B cell (primary cell): ENCODE measurements at regions not wholly inside any gene's neighbourhood (a gene's known extent, or its start where the extent isn't known, plus 50 kb on each side); places are given as distances from the start of the nearest gene placed in this dataset.

Experiments
- ATAC-seq: fragments of 200-7000 bp; cut with Tn5 transposase; one replicate; pipeline ENCODE4 v1.10.0; 2021; ENCODE audit warnings: low read depth, mild to moderate bottlenecking, moderate number of reproducible peaks, moderate library complexity
- CTCF ChIA-PET: fragments of 350-600 bp; sonication (Branson Sonifier 250); formaldehyde crosslinking; loops from one replicate; lab custom pipeline; 2021; ENCODE audit warnings: antibody characterized with exemption, inconsistent platforms; lab: Charles Lee
- POLR2A ChIA-PET: fragments of 350-600 bp; sonication (Branson Sonifier 250); formaldehyde crosslinking; loops from one replicate; lab custom pipeline; 2021; ENCODE audit warnings: antibody characterized with exemption; lab: Charles Lee
- DNase-seq: peaks from one replicate; pipeline ENCODE4 v3.0.0; 2013
- H2AFZ ChIP-seq: 2 replicates; pipeline ENCODE4 v1.6.1; 2012; ENCODE audit warnings: mild to moderate bottlenecking, low read depth, low read length; ENCODE audit not compliant: insufficient read depth, poor library complexity, severe bottlenecking
- H3K27ac ChIP-seq, 2 donors: 1 replicate in 1 of 2; 2 replicates in 1 of 2; pipeline ENCODE4 v1.5.1; 2012 to 2013; ENCODE audit warnings: low read length in 2 of 2, mild to moderate bottlenecking in 2 of 2, moderate library complexity in 1 of 2
- H3K27me3 ChIP-seq, 4 experiments: fragments of 200-600 bp in 1 of 4; sonication (generic) in 1 of 4; replicated peaks in 1 of 4; 1 replicate in 2 of 4; 2 replicates in 2 of 4; pipeline versions ENCODE4 v1.6.1 to v1.7.0; 2013 to 2016; ENCODE audit warnings: low read length in 3 of 4, mild to moderate bottlenecking in 2 of 4, mixed read lengths in 1 of 4, moderate library complexity in 1 of 4; ENCODE audit not compliant: insufficient read depth in 4 of 4, control insufficient read depth in 3 of 4; ENCODE audit errors: control extremely low read depth in 1 of 4
- H3K36me3 ChIP-seq, 2 experiments: replicated peaks in 1 of 2; 1 replicate in 1 of 2; 2 replicates in 1 of 2; pipeline versions ENCODE4 v1.6.1 to v1.7.1; 2013; ENCODE audit warnings: low read length in 1 of 2; ENCODE audit not compliant: insufficient read depth in 2 of 2, control insufficient read depth in 1 of 2; ENCODE audit errors: control extremely low read depth in 1 of 2, extremely low read depth in 1 of 2
- H3K4me1 ChIP-seq, 2 donors: fragments of 200-600 bp in 1 of 2; sonication (generic) in 1 of 2; 1 replicate in 1 of 2; 2 replicates in 1 of 2; pipeline versions ENCODE4 v1.5.1 to v1.6.1; 2013 to 2017; ENCODE audit warnings: low read length in 2 of 2; ENCODE audit not compliant: control insufficient read depth in 2 of 2, insufficient read depth in 2 of 2
- H3K4me2 ChIP-seq: replicated peaks from 2 replicates; pipeline ENCODE3; 2012; ENCODE audit warnings: mild to moderate bottlenecking, low read depth, low read length; ENCODE audit not compliant: poor library complexity, severe bottlenecking
- H3K4me3 ChIP-seq, 5 experiments: fragments of 200-600 bp in 1 of 5; sonication (generic) in 1 of 5; 1 replicate in 3 of 5; 2 replicates in 2 of 5; pipeline versions ENCODE4 v1.5.1 to v1.7.0; 2011 to 2016; ENCODE audit warnings: low read length in 4 of 5, mild to moderate bottlenecking in 4 of 5, low read depth in 2 of 5, control low read depth in 1 of 5, moderate library complexity in 1 of 5; ENCODE audit not compliant: insufficient read depth in 1 of 5; ENCODE audit errors: control extremely low read depth in 1 of 5, extremely low read depth in 1 of 5
- H3K79me2 ChIP-seq: fragments of 200-600 bp; sonication (generic); one replicate; pipeline ENCODE4 v1.6.0; 2016; ENCODE audit warnings: low read length; ENCODE audit not compliant: control insufficient read depth, insufficient read depth
- H3K9ac ChIP-seq: fragments of 200-600 bp; sonication (generic); 2 replicates; pipeline ENCODE4 v1.6.1; 2017; ENCODE audit warnings: mild to moderate bottlenecking, low read length, moderate library complexity
- H3K9me3 ChIP-seq, 3 donors: one replicate each; pipeline versions ENCODE4 v1.6.1 to v1.7.1; 2013; ENCODE audit warnings: low read length in 2 of 3; ENCODE audit not compliant: control insufficient read depth in 2 of 3, insufficient read depth in 1 of 3; ENCODE audit errors: control extremely low read depth in 1 of 3
- H4K20me1 ChIP-seq: 2 replicates; pipeline ENCODE4 v1.6.0; 2012; ENCODE audit warnings: mild to moderate bottlenecking, low read length; ENCODE audit not compliant: insufficient read depth, control insufficient read depth, poor library complexity, severe bottlenecking
- H3K27ac Mint-ChIP-seq: one replicate; pipeline ENCODE4 v1.8.0; 2021; ENCODE audit warnings: mixed read lengths
- H3K27me3 Mint-ChIP-seq: one replicate; pipeline ENCODE4 v1.8.0; 2021; ENCODE audit warnings: mixed read lengths
- H3K4me1 Mint-ChIP-seq: one replicate; pipeline ENCODE4 v1.8.0; 2021; ENCODE audit warnings: mixed read lengths
- H3K4me3 Mint-ChIP-seq: one replicate; pipeline ENCODE4 v1.8.0; 2021; ENCODE audit warnings: mixed read lengths
- H3K9me3 Mint-ChIP-seq: one replicate; pipeline ENCODE4 v1.8.0; 2022; ENCODE audit warnings: mixed read lengths; ENCODE audit not compliant: insufficient read depth
- EZH2 ChIP-seq: IDR thresholded peaks from 2 replicates; pipeline ENCODE4 v1.6.1; 2012; ENCODE audit warnings: borderline replicate concordance, low read depth, mild to moderate bottlenecking, moderate library complexity, low read length; ENCODE audit not compliant: insufficient read depth, poor library complexity, severe bottlenecking
- WGBS: methylation state at CpG from one replicate; pipeline ENCODE4 v1.1.5; 2013; ENCODE audit warnings: missing lambda C conversion rate; ENCODE audit not compliant: insufficient coverage; 5-methylcytosine and 5-hydroxymethylcytosine counted together
- intact Hi-C: fragments of 100-400 bp; cut with micrococcal nuclease; formaldehyde crosslinking; loops from one replicate; pipeline ENCODE4 v1.10.0; 2022
- TF ChIP-seq, protein P1 (sequence below): fragments of 200-600 bp; IDR thresholded peaks from one replicate; pipeline ENCODE4 v1.8.0; 2022; ENCODE audit warnings: antibody characterized with exemption, mild to moderate bottlenecking

DNA sequence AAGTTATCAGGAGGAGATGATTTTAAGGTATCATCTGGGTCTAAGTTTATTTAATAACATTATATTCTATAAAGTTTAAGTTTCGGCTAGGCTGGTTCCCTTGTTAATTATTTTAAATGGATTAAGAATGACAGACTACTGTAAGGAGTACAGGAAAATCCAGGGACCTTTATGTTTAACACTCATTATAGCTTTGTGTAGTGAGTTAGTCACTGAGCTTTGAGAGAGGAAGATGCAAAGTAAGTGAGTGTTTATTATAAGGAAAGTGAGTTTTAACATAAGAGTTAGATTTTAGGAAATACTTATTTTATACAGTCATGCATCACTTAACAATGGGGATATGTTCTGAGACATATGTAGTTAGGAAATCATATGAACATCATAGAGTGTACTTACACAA is 485.5 kb downstream of the MMUT start:
- no peaks in the 10 kb centered on the region for H3K4me1 Mint-ChIP-seq
- no peaks in the 10 kb centered on the region for H3K27me3 ChIP-seq
- H3K4me2 ChIP-seq, result no peak overlapping the region
- WGBS, result no CpG with 5 or more reads among the region's 1 CpG
- H3K9ac ChIP-seq, result no peak overlapping the region
- H3K9me3 ChIP-seq, result peaks cover 0 to 12% (median 0%) of the 10 kb centered on the region in 3 donors
- H3K9me3 Mint-ChIP-seq, result peaks cover 5% of the 10 kb centered on the region
- DNase-seq (no peak), ATAC-seq (no peak)
- no peak overlapping the region for H3K4me3 Mint-ChIP-seq
- intact Hi-C loops, result no loop called here
- POLR2A ChIA-PET, result no interaction called here
- no peaks in the 10 kb centered on the region for H4K20me1 ChIP-seq
- H2AFZ ChIP-seq, result no peak overlapping the region
- H3K36me3 ChIP-seq, result no peaks in the 10 kb centered on the region
- H3K4me3 ChIP-seq, result no peak overlapping the region
- no peak for TF ChIP-seq EZH2
- TF ChIP-seq, protein P1, sequence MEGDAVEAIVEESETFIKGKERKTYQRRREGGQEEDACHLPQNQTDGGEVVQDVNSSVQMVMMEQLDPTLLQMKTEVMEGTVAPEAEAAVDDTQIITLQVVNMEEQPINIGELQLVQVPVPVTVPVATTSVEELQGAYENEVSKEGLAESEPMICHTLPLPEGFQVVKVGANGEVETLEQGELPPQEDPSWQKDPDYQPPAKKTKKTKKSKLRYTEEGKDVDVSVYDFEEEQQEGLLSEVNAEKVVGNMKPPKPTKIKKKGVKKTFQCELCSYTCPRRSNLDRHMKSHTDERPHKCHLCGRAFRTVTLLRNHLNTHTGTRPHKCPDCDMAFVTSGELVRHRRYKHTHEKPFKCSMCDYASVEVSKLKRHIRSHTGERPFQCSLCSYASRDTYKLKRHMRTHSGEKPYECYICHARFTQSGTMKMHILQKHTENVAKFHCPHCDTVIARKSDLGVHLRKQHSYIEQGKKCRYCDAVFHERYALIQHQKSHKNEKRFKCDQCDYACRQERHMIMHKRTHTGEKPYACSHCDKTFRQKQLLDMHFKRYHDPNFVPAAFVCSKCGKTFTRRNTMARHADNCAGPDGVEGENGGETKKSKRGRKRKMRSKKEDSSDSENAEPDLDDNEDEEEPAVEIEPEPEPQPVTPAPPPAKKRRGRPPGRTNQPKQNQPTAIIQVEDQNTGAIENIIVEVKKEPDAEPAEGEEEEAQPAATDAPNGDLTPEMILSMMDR, result no peak
- H3K79me2 ChIP-seq, result no peaks in the 10 kb centered on the region
- H3K27me3 Mint-ChIP-seq, result no peaks in the 10 kb centered on the region
- no peaks in the 10 kb centered on the region for H3K4me1 ChIP-seq
- H3K27ac ChIP-seq, result no peak overlapping the region
- CTCF ChIA-PET, result no interaction called here
- no peak overlapping the region for H3K27ac Mint-ChIP-seq

DNA sequence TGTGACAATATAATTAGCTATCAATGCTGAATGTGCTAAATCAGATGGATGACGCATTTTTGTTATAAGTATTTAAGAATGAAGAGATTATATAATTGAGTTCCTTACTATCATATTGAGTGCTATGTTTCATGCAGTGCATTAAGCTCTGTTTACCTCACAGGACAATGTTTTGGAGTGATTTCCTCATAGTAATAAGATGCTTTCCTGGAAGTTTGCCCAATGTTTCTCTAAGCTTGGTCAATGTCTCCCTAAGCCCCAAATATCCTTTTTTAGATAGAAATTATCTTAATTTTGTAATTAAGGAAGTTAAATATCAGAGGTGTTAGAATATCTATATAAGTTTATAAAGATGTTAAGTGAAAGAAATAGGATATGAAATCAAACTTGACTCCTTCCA is 489.6 kb downstream of the MMUT start:
- no peak for TF ChIP-seq EZH2
- TF ChIP-seq, protein P1, result no peak
- H3K9me3 Mint-ChIP-seq, result peaks cover 2% of the 10 kb centered on the region
- no peaks in the 10 kb centered on the region for H3K4me1 Mint-ChIP-seq
- Histone ChIP-seq H4K20me1 (no peaks in the 10 kb centered on the region), H3K27me3 (no peaks in the 10 kb centered on the region), H3K36me3 (no peaks in the 10 kb centered on the region), H3K4me3 (no peak overlapping the region), H3K4me2 (no peak overlapping the region), H3K79me2 (no peaks in the 10 kb centered on the region), H2AFZ (no peak overlapping the region), H3K27ac (no peak overlapping the region), H3K9me3 (peaks cover 0 to 3% (median 0%) of the 10 kb centered on the region in 3 donors), H3K9ac (no peak overlapping the region), H3K4me1 (no peaks in the 10 kb centered on the region)
- DNase-seq, result no peak
- WGBS, result no CpG with 5 or more reads among the region's 1 CpG
- no peak for ATAC-seq
- ChIA-PET CTCF (no interaction called here), POLR2A (no interaction called here)
- intact Hi-C loops, result no loop called here
- H3K4me3 Mint-ChIP-seq, result no peak overlapping the region
- H3K27ac Mint-ChIP-seq, result no peak overlapping the region
- no peaks in the 10 kb centered on the region for H3K27me3 Mint-ChIP-seq
